Inferior parietal cortex (tissue), 1 donor: ENCODE measurements at regions not wholly inside any gene's neighbourhood (a gene's known extent, or its start where the extent isn't known, plus 50 kb on each side); places are given as distances from the start of the nearest gene placed in this dataset.
"Not testable (repeated sequence)": the region's sequence is repeated elsewhere in the genome, so short reads cannot be mapped to it uniquely, and the experiment has no call there.

Source experiments
- DNase-seq: peaks from one replicate; pipeline ENCODE4 v3.0.0-alpha.2; 2016; ENCODE audit errors: extremely low spot score

DNA sequence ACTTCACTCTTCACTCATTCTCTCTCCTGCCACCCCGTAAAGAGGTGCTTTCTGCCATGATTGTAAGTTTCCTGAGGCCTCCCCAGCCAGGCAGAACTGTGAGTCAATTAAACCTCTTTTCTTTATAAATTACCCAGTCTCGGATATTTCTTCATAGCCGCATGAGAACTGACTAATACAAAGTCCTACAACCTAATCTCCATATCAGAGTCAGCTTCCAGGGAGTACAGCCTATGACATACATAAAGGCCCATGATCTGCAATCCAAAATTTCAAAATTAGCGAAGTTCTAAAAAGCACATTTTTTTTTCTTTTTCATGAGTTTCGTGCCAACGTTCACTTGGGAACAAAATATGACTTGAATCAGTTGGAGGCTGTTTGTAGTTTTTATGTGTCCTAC is 256.9 kb upstream of the DUSP10 start:
- no peak for DNase-seq

DNA sequence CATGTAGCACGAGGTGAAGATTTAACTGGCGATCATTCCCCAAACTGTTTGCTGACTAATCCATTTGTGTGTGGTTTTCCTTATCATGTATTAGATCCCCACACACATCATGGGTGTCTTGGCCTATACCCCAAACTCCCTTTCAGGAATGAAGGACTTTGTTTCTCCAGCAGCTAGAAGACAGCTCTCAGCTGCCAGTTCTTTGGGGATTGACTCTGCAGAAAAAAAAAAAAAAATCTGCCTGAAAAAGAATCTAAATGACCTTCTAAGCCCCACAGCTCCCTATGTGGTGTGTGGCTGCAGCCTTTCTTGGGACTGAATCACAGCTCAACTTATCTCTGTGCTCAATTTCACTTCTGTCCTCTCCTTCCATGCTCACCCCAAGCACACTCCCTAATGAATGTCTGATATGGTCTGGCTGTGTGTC is 256.3 kb upstream of the DUSP10 start:
- DNase-seq, result no peak

DNA sequence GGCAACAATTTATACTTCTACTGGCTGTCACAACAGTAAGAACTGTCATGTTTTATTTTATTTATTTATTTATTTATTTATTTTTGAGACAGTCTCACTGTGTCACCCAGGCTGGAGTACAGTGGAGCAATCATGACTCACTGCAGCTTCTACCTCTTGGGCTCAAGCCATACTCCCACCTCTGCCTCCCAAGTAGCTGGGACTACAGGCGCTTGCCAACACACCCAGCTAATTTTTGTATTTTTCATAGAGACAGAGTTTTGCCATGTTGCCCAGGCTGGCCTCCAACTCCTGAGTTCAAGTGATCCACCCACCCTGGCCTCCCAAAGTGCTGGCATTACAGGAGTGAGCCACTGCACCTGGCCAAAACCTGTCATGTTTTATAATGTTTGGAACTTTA is 255.1 kb upstream of the DUSP10 start:
- not testable (repeated sequence) for DNase-seq

- DNase-seq, result peak; percentile 77
Measured at GRCh38 chr1:221994939-221995338, 253.1 kb upstream of the DUSP10 start.

DNA sequence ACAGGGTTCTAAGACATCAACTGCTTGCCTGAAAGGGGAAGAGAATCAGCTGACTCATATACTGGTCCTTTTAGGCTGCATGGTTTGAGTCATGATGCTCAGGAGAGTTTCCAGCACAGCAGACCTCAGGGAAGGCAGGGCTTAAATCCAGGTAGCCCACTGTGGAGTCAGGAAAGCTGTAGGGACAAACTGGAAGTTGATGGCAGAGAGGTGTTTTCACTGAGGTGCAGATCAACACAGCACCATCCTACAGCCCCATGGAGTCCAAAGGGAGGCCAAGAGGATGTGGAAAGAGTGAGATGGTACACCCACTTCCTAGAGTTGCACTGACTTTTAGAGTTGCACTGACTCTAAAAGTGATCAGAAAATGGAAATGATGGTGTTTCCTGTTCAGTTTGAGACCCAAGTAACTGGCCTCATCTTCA is 252.4 kb upstream of the DUSP10 start:
- no peak for DNase-seq

- no peak for DNase-seq
Measured at GRCh38 chr1:221993444-221993948, 251.6 kb upstream of the DUSP10 start.

- DNase-seq, result no peak
Measured at GRCh38 chr1:221992427-221992826, 250.5 kb upstream of the DUSP10 start.

- DNase-seq, result no peak
Measured at GRCh38 chr1:221991221-221991620, 249.3 kb upstream of the DUSP10 start.

GRCh38 chr1:221989741-221990140 is 247.9 kb upstream of the DUSP10 start:
- no peak for DNase-seq

GRCh38 chr1:221988829-221989228 is 246.9 kb upstream of the DUSP10 start:
- DNase-seq, result no peak

DNA sequence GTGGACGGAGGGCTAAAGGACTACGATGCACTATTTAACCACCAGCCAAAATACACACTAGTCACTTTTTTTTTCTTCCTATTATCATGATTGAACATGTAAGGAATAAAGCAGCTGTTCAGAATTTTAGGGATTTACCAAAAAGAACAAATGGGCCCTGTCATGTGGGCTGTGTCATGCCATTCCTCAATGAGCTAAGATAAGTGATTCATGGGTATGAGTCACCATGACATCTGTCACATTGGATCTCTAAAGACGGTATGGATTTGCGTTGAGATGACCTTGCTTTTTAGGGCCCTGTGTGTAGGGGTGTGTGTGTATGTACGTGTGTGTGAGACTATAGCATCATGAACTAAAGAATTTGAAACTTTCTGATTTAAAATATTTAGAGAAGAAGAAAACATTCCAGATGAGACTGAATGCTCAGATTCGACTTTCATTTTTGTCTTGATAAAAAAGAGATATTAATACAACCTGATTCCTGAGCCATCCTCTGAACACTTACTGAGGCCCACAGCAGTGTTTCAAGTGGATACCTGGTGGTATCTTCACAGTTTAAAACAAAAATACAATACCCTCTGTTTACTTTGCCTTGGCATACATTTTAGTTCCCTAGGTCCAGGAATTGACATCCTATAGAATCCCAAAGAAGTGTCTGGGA is 246.1 kb upstream of the DUSP10 start:
- DNase-seq, result peak; percentile 56

DNA sequence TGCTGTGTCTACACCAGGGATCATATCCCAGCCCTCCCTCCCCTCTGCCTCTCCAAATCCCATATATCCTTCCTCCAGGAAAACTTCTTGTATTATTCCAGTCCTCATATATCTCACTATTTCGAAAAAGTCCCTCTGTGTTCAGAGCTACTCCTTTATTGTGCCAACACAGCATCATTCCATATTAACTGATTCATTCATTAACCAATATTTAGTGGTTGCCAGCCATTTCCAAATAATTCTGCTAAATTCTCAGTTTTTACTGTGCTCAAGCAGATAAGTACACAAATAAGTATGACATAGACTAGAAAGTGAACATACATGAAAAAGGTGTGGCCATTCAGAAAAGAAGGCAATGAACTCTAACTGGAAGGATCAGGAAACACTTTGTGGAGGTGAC is 241.6 kb upstream of the DUSP10 start:
- no peak for DNase-seq

DNA sequence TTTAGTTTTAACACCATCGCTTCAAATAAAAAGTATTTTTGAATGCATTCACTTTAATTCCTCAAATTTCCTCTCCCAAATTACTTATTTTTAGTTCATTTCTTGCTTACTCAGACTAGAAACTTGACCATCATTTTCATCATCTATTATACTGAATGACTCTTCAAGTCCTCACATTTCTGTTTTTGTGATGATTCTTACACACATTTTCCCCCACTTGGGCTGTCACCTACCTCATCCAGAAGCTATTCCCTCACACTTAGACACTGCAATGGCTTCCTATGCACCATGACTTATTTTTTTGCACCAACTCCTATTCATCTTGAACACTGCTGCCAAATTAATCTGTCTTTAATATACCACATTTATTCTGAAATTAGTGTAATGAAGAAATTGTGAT is 239.6 kb upstream of the DUSP10 start:
- no peak for DNase-seq

DNA sequence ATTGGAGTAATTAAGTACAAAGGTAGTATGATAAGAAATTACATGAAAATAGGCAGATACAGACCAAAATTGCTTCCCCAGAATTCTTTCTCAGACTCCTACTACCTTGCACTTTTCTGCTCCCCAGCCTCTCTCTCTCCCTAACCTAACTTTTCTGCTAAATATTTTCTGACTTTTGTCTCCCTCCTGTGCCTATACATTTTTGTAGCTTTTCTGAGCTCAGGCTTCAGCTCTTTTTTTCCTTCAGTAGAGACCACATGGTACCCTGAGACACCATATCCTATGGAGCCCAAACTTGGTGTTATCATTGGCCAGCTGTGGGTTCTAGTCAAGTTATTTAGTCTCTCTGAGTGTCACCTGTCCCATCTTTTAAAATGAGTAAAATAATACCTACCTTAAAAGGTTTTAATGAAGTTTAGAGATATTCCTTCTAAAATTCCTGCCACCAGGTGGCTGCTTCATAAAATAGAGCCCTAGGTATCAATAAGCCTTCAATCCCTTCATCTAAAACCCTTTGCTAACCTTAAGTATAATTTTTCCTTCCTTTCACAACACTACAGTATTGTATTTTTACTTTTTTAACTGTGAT is 237.6 kb upstream of the DUSP10 start:
- no peak for DNase-seq

GRCh38 chr1:221978631-221979334 is 236.9 kb upstream of the DUSP10 start:
- not testable (repeated sequence) for DNase-seq

DNA sequence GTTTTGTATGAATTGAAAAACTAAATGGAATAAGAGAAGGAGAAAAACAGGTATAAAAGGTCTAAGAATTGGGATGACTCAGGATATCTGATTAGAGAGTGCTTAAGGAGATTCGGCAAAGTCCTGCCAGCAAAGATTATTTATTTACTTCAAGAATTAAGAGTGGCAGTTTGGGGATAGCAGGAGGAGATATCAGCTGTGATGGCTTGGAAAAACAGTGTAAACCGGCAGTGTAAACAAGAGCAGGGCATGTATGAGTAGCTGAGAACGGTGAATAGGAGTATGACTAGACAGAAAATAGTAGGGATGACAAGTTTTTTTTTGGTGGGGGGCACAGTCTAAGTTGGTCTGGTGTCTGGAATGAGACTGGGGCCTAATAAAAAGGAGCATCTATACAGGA is 231.9 kb upstream of the DUSP10 start:
- DNase-seq, result not testable (repeated sequence)

- DNase-seq, result no peak
Measured at GRCh38 chr1:221972276-221973235, 230.7 kb upstream of the DUSP10 start.

- DNase-seq, result not testable (repeated sequence)
Measured at GRCh38 chr1:221971035-221971434, 229.1 kb upstream of the DUSP10 start.

- not testable (repeated sequence) for DNase-seq
Measured at GRCh38 chr1:221969298-221969858, 227.5 kb upstream of the DUSP10 start.

DNA sequence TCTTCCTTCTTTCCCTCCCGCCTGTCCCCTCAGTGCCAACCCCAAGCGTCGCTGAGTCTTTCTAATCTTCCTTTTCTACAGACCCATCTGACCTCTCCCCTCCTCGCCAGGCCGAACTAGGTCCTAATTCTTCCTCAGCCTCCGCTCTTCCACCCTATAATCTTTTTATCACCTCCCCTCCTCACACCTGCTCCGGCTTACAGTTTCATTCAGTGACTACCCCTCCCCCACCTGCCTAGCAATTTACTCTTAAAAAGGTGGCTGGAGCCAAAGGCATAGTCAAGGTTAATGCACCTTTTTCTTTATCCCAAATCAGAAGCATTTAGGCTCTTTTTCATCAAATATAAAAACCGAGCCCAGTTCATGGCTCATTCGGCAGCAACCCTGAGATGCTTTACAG is 225.6 kb upstream of the DUSP10 start:
- DNase-seq, result not testable (repeated sequence)

GRCh38 chr1:221966888-221967287 is 225.0 kb upstream of the DUSP10 start:
- DNase-seq, result not testable (repeated sequence)
